ENCODE measurements at regions not wholly inside any gene's neighbourhood (a gene's known extent, or its start where the extent isn't known, plus 50 kb on each side); places are given as distances from the start of the nearest gene placed in this dataset.
"Not testable (repeated sequence)": the region's sequence is repeated elsewhere in the genome, so short reads cannot be mapped to it uniquely, and the experiment has no call there.

DNA sequence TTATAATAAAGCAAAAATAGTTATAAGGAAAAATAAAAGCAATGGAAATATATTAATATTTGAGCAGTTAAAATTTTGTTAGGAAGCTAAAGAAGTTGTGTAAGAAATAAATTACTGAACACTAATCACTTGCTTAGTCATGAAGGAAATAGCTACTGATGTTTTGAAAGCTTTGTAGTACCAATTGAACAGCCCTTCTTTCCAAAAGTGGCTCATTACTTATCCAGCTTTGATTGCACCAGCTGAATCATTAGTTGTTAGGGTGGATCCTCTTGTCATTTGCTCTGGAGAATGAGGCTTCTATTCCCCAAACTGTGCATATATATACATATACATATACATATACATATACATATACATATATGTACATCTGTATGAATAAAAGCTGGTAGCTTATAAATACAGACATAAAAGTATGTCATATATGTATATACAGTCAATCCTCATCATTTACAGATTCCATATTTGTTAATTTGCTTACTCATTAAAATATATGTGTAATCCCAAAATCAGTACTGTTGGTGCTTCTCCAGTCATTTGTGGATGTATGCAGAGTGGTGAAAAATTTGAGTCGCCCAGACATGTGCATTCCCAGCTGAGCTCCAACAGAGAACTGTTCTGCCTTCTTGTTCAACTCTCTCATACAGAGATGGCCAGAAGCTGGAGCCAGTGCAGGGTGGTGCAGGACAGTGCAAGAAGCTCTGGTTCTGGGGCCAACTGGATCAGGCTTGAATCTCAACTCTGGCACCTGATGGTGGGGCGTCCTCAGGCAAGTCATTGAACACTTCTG, 214.1 kb downstream of the RPAP3 start:
- Histone ChIP-seq H3K4me3 (ENCODE audit: low read length in 2 of 2) (no peak overlapping the region), H3K9ac (ENCODE audit: low read length in 2 of 2) (no peak overlapping the region), H3K9me3 (ENCODE audit: control insufficient read depth in 2 of 2, low read length in 2 of 2) (peaks cover 0 to 5% of the 10 kb centered on the region in 2 donors), H3K27ac (ENCODE audit: low read length) (no peak overlapping the region), H3K27me3 (ENCODE audit: control insufficient read depth in 1 of 2, insufficient read depth in 2 of 2, low read length in 2 of 2) (no peaks in the 10 kb centered on the region), H3K36me3 (ENCODE audit: control insufficient read depth in 2 of 2, insufficient read depth in 2 of 2, low read length in 2 of 2) (no peaks in the 10 kb centered on the region), H3K4me1 (ENCODE audit: control insufficient read depth, insufficient read depth, low read length) (no peaks in the 10 kb centered on the region)

DNA sequence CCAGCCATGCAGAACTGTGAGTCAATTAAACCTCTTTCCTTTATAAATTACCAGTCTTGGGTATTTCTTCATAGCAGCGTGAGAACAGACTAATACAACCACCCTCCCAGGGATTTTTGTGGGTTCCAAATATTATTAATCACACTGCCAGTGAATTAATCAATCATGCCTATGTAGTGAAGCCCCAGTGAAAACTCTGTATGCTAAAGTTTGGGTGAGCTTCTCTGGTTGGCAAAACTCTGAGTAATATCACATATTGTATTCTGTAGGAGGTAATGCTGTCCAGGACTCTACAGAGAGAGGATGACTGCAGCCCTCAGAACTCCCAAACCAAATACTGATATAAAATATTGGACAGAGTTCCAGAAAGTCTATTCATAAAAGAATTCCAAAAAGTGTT, 216.9 kb downstream of the RPAP3 start:
- Histone ChIP-seq H3K36me3 (ENCODE audit: control insufficient read depth in 2 of 2, insufficient read depth in 2 of 2, low read length in 2 of 2) (no peaks in the 10 kb centered on the region), H3K27ac (ENCODE audit: low read length) (no peak overlapping the region), H3K4me1 (ENCODE audit: control insufficient read depth, insufficient read depth, low read length) (no peaks in the 10 kb centered on the region), H3K4me3 (ENCODE audit: low read length in 2 of 2) (no peak overlapping the region), H3K27me3 (ENCODE audit: control insufficient read depth in 1 of 2, insufficient read depth in 2 of 2, low read length in 2 of 2) (no peaks in the 10 kb centered on the region), H3K9ac (ENCODE audit: low read length in 2 of 2) (no peak overlapping the region), H3K9me3 (ENCODE audit: control insufficient read depth in 2 of 2, low read length in 2 of 2) (peaks cover 0 to 7% of the 10 kb centered on the region in 2 donors)

DNA sequence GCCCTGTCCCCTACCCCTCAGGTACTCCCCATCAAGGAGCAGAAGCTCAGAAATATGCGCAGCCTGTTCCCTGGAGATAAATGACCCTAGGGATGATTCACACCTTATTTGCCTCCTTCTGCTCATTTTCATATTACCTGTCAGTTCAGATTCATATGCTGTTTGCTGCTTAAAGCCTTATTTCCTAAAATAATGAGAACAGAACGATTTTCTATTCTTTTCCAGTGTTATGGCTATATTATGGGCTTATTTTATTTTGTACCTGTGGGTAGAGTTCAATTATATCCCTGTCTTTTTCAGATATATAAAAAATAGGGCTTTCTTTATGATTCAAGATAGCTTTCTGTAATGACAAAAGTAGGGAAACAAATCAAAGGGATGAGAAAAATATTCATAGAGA, 224.8 kb downstream of the RPAP3 start:
- H3K9ac ChIP-seq (ENCODE audit: low read length in 2 of 2), result no peak overlapping the region
- H3K36me3 ChIP-seq (ENCODE audit: control insufficient read depth in 2 of 2, insufficient read depth in 2 of 2, low read length in 2 of 2), result no peaks in the 10 kb centered on the region
- H3K27ac ChIP-seq (ENCODE audit: low read length), result no peak overlapping the region
- H3K4me3 ChIP-seq (ENCODE audit: low read length in 2 of 2), result no peak overlapping the region
- no peaks in the 10 kb centered on the region for H3K27me3 ChIP-seq (ENCODE audit: control insufficient read depth in 1 of 2, insufficient read depth in 2 of 2, low read length in 2 of 2)
- peaks cover 0 to 3% of the 10 kb centered on the region in 2 donors for H3K9me3 ChIP-seq (ENCODE audit: control insufficient read depth in 2 of 2, low read length in 2 of 2)
- no peaks in the 10 kb centered on the region for H3K4me1 ChIP-seq (ENCODE audit: control insufficient read depth, insufficient read depth, low read length)

DNA sequence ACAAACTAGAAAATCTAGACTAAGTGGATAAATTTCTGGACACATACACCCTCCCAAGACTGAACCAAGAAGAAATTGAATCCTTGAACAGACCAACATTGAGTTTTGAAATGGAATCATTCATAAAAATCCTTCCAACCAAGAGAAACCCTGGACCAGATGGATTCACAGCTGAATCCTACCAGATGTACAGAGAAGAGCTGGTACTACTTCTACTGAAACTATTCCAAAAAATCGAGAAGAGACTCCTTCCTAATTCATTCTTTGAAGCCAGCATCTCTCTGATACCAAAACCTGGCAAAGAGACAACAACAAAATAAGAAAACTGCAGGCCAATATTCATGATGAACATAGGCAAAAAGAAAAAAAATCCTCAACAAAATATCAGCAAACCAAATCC, 227.4 kb downstream of the RPAP3 start:
- peaks cover 9 to 12% of the 10 kb centered on the region in 2 donors for H3K9me3 ChIP-seq (ENCODE audit: control insufficient read depth in 2 of 2, low read length in 2 of 2)
- no peaks in the 10 kb centered on the region for H3K36me3 ChIP-seq (ENCODE audit: control insufficient read depth in 2 of 2, insufficient read depth in 2 of 2, low read length in 2 of 2)
- H3K4me1 ChIP-seq (ENCODE audit: control insufficient read depth, insufficient read depth, low read length), result no peaks in the 10 kb centered on the region
- H3K27me3 ChIP-seq (ENCODE audit: control insufficient read depth in 1 of 2, insufficient read depth in 2 of 2, low read length in 2 of 2), result no peaks in the 10 kb centered on the region
- no peak overlapping the region for H3K9ac ChIP-seq (ENCODE audit: low read length in 2 of 2)
- no peak overlapping the region for H3K4me3 ChIP-seq (ENCODE audit: low read length in 2 of 2)
- H3K27ac ChIP-seq (ENCODE audit: low read length), result no peak overlapping the region

DNA sequence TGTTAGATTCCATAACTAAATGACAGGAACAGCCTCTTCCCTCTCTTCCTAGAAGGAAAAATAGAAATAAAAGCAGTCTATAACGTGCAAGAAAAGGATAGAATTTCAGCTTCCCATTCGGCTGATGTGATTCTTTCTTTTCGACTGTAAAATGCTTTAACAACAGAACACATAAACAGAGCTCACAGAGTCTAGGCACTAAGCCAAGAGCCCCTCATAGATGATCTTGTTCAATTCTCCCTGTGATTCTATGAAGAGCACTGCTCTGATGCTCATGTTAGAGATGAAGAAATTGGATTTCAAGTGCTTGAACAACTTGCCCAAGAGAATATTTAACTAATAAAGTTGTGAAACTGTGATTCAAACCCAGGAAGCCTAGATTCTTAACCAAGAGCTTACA, 232.7 kb downstream of the RPAP3 start:
- Histone ChIP-seq H3K27ac (ENCODE audit: low read length) (no peak overlapping the region), H3K4me3 (ENCODE audit: low read length in 2 of 2) (no peak overlapping the region), H3K27me3 (ENCODE audit: control insufficient read depth in 1 of 2, insufficient read depth in 2 of 2, low read length in 2 of 2) (no peaks in the 10 kb centered on the region), H3K36me3 (ENCODE audit: control insufficient read depth in 2 of 2, insufficient read depth in 2 of 2, low read length in 2 of 2) (no peaks in the 10 kb centered on the region), H3K9ac (ENCODE audit: low read length in 2 of 2) (no peak overlapping the region), H3K4me1 (ENCODE audit: control insufficient read depth, insufficient read depth, low read length) (no peaks in the 10 kb centered on the region), H3K9me3 (ENCODE audit: control insufficient read depth in 2 of 2, low read length in 2 of 2) (peaks cover 9 to 12% of the 10 kb centered on the region in 2 donors)

DNA sequence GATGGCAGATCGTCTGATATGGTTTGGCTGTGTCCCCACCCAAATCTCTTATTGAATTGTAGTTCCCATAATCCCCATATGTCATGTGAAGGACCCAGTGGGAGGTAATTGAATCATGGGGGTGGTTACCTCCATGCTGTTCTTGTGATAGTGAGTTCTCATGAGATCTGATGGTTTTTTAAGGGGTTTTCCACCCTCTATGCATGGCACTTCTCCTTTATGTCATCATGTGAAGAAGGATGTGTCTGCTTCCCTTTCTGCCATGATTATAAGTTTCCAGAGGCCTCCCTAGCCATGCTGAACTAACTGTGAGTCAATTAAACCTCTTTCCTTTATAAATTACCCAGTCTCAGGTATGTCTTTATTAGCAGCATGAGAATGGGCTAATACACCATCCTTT, 235.5 kb downstream of the RPAP3 start:
- H3K9ac ChIP-seq (ENCODE audit: low read length in 2 of 2); H3K27ac ChIP-seq (ENCODE audit: low read length); H3K9me3 ChIP-seq (ENCODE audit: control insufficient read depth in 2 of 2, low read length in 2 of 2); H3K36me3 ChIP-seq (ENCODE audit: control insufficient read depth in 2 of 2, insufficient read depth in 2 of 2, low read length in 2 of 2); H3K27me3 ChIP-seq (ENCODE audit: control insufficient read depth in 1 of 2, insufficient read depth in 2 of 2, low read length in 2 of 2); H3K4me3 ChIP-seq (ENCODE audit: low read length in 2 of 2); H3K4me1 ChIP-seq (ENCODE audit: control insufficient read depth, insufficient read depth, low read length): not testable (repeated sequence)

- H3K9me3 ChIP-seq (ENCODE audit: control insufficient read depth in 2 of 2, low read length in 2 of 2); H3K4me1 ChIP-seq (ENCODE audit: control insufficient read depth, insufficient read depth, low read length); H3K36me3 ChIP-seq (ENCODE audit: control insufficient read depth in 2 of 2, insufficient read depth in 2 of 2, low read length in 2 of 2); H3K4me3 ChIP-seq (ENCODE audit: low read length in 2 of 2); H3K27me3 ChIP-seq (ENCODE audit: control insufficient read depth in 1 of 2, insufficient read depth in 2 of 2, low read length in 2 of 2); H3K9ac ChIP-seq (ENCODE audit: low read length in 2 of 2); H3K27ac ChIP-seq (ENCODE audit: low read length): not testable (repeated sequence)
These were observed 241.9 kb downstream of the RPAP3 start for GRCh38 chr12:47463918-47464317.

- peaks cover 2 to 3% of the 10 kb centered on the region in 2 donors for H3K9me3 ChIP-seq (ENCODE audit: control insufficient read depth in 2 of 2, low read length in 2 of 2)
- no peak overlapping the region for H3K4me3 ChIP-seq (ENCODE audit: low read length in 2 of 2)
These were observed 247.6 kb downstream of the RPAP3 start for GRCh38 chr12:47458279-47458678.

DNA sequence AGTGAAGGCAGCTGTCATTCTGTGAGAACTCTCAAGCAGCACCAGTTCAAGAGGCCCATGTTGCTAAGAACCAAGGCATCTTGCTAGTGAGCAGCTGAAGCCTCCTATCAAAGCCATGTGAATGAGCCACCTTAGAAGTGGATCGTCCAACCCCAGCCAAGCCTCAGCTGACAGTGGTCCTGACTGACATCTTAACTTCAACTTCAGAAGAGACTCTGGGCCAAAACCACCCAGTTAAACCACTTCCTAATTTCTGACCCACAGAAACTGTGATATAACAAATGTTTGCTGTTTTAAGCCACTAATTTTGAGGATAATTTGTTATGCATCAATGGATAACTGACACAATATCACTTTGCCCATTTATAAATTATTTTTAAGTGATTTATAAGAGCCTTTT, 256.0 kb downstream of the RPAP3 start:
- Histone ChIP-seq H3K9ac (ENCODE audit: low read length in 2 of 2) (no peak overlapping the region), H3K4me1 (ENCODE audit: control insufficient read depth, insufficient read depth, low read length) (no peaks in the 10 kb centered on the region), H3K9me3 (ENCODE audit: control insufficient read depth in 2 of 2, low read length in 2 of 2) (no peaks in the 10 kb centered on the region), H3K27me3 (ENCODE audit: control insufficient read depth in 1 of 2, insufficient read depth in 2 of 2, low read length in 2 of 2) (no peaks in the 10 kb centered on the region), H3K4me3 (ENCODE audit: low read length in 2 of 2) (no peak overlapping the region), H3K27ac (ENCODE audit: low read length) (no peak overlapping the region), H3K36me3 (ENCODE audit: control insufficient read depth in 2 of 2, insufficient read depth in 2 of 2, low read length in 2 of 2) (no peaks in the 10 kb centered on the region)

More at GRCh38 chr12:47458279-47458678, 247.6 kb downstream of the RPAP3 start:
- H3K27ac ChIP-seq (ENCODE audit: low read length), result no peak overlapping the region
- no peaks in the 10 kb centered on the region for H3K27me3 ChIP-seq (ENCODE audit: control insufficient read depth in 1 of 2, insufficient read depth in 2 of 2, low read length in 2 of 2)
- no peak overlapping the region for H3K9ac ChIP-seq (ENCODE audit: low read length in 2 of 2)
- no peaks in the 10 kb centered on the region for H3K4me1 ChIP-seq (ENCODE audit: control insufficient read depth, insufficient read depth, low read length)
- no peaks in the 10 kb centered on the region for H3K36me3 ChIP-seq (ENCODE audit: control insufficient read depth in 2 of 2, insufficient read depth in 2 of 2, low read length in 2 of 2)

DNA sequence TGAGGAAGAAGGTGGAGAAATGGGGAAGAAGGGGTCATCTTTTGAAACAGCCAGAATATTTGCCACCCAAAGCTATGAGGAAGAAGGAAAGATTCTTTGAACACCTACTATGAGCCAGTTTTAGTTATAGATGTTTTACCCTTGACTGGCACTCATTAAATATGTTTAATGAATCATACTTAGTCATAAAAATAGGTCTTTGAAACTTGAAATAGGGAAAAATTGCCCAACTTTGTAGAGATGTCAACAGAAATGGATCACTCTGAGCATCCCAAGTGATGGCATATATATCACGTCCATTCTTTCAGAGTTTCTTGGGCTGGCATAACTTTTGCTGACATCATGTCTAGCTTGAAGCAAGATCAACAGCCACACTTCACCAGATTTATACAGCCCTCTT, 263.5 kb downstream of the RPAP3 start:
- no peak overlapping the region for H3K9ac ChIP-seq (ENCODE audit: low read length in 2 of 2)
- no peak overlapping the region for H3K27ac ChIP-seq (ENCODE audit: low read length)
- H3K27me3 ChIP-seq (ENCODE audit: control insufficient read depth in 1 of 2, insufficient read depth in 2 of 2, low read length in 2 of 2), result no peaks in the 10 kb centered on the region
- no peak overlapping the region for H3K4me3 ChIP-seq (ENCODE audit: low read length in 2 of 2)
- no peaks in the 10 kb centered on the region for H3K36me3 ChIP-seq (ENCODE audit: control insufficient read depth in 2 of 2, insufficient read depth in 2 of 2, low read length in 2 of 2)
- no peaks in the 10 kb centered on the region for H3K9me3 ChIP-seq (ENCODE audit: control insufficient read depth in 2 of 2, low read length in 2 of 2)
- H3K4me1 ChIP-seq (ENCODE audit: control insufficient read depth, insufficient read depth, low read length), result no peaks in the 10 kb centered on the region

DNA sequence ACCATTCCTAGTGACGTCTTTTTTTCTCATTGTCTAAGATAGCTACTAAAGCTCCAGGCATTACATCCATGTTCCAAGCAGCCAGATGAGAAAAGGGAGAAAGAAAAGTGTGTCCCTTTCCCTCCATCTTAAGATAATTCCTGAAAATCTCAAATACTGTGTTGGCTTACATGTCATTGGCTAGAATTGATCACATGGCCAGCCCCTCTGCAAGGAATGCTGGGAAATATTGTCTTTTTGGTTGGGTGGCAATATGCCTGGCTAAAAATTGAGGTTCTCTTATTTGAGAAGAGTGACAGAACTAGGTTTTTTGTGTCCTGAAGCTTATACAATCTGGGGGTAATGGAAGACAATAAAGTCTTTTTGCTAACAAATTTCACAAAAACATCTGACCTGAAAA, 264.3 kb downstream of the RPAP3 start:
- no peaks in the 10 kb centered on the region for H3K9me3 ChIP-seq (ENCODE audit: control insufficient read depth in 2 of 2, low read length in 2 of 2)
- no peak overlapping the region for H3K27ac ChIP-seq (ENCODE audit: low read length)
- no peak overlapping the region for H3K4me3 ChIP-seq (ENCODE audit: low read length in 2 of 2)
- no peak overlapping the region for H3K9ac ChIP-seq (ENCODE audit: low read length in 2 of 2)
- no peaks in the 10 kb centered on the region for H3K27me3 ChIP-seq (ENCODE audit: control insufficient read depth in 1 of 2, insufficient read depth in 2 of 2, low read length in 2 of 2)
- H3K36me3 ChIP-seq (ENCODE audit: control insufficient read depth in 2 of 2, insufficient read depth in 2 of 2, low read length in 2 of 2), result no peaks in the 10 kb centered on the region
- H3K4me1 ChIP-seq (ENCODE audit: control insufficient read depth, insufficient read depth, low read length), result no peaks in the 10 kb centered on the region
